Activated gamma-delta T cell (primary cell): ENCODE measurements at regions not wholly inside any gene's neighbourhood (a gene's known extent, or its start where the extent isn't known, plus 50 kb on each side); places are given as distances from the start of the nearest gene placed in this dataset.

Source experiments
- DNase-seq: peaks from one replicate; lab custom pipeline; 2025; lab: John Stamatoyannopoulos, UW

DNA sequence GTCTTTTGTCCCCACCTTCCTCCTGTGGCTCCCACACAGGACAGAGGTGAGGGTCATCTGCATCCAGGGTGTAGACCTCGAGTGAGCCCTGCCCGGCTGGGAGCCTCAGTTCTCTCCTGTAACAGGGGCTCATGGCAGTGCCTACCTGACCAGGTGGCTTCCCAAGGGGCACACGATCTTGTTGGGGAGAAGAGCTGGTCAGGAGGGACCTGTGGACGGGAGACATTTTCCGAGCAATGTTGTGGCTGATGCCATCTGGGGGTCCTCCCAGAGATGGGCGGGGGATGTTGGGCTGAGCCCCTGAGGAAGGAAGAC lies 51.9 kb downstream of the CEBPB start:
- no peak for DNase-seq

DNA sequence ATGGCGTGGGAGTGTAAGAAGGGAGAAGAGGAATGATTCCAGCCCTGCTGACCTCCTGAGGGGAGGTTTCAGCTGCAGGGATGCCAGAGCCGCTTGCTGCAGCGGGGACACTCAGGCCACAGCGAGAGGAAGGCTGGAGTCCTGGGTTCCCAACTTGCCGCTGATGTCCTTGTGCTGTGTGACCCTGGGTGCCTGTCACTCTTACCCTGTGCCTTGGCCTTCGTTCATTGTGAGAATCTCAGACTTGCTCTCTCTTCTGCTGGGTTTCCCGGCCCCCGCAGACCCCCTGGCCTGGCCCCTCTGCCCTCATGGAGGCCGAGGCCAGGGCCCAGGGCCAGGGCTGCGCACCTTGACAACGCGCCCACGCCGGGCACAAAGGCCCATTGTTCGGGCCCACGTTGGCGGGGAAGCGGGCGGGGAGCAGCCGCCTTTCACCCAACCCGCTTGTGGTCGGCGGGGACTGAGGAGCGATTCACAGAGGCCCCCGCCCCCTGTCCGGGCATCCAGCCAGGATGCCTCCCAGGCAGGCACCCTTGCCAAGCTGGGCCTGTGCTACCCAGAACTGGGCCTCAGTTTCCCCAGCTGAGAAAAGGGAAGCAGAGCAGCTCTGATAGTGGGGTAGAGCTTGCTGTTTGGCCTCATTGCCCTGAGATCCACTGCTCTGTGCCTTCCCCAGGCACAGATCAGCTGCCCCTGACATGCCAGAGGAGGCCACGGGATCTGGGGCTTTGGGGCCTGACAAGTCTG lies 52.4 kb downstream of the CEBPB start:
- DNase-seq = no peak

DNA sequence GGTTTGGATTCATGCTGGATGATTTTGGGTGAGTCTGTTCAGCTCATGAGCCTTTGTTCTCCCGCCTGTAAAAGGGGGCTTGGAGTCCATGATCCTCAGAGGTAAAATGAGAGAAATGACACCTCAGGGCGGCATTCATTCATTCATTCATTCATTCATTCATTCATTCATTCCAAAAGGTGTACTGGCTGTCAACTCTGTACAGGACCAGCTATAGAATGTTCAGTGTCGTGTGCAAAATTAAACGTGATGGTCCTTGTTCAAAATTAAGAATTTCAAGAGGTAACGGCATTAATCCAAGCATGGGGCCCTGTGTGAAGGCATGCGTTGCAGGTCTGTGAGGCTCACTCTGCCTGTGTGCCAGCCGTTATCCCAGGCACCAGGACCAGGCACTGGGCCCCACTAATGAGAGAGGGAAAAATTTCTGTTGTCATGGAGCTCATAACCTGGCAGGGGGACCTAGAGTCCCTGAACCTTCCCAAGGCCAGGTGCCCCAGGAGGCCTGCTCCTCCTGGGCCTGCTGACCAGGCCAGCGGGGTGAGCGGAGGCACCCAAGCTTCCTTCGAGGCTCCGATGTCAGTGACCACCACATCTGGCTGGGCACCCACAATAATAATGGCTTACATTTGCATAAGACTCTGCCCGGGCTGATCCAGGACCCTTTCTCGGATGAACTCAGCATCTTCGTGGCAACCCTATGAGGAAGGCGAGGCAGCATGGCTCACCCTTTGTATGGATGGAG lies 53.2 kb downstream of the CEBPB start:
- DNase-seq = no peak

DNA sequence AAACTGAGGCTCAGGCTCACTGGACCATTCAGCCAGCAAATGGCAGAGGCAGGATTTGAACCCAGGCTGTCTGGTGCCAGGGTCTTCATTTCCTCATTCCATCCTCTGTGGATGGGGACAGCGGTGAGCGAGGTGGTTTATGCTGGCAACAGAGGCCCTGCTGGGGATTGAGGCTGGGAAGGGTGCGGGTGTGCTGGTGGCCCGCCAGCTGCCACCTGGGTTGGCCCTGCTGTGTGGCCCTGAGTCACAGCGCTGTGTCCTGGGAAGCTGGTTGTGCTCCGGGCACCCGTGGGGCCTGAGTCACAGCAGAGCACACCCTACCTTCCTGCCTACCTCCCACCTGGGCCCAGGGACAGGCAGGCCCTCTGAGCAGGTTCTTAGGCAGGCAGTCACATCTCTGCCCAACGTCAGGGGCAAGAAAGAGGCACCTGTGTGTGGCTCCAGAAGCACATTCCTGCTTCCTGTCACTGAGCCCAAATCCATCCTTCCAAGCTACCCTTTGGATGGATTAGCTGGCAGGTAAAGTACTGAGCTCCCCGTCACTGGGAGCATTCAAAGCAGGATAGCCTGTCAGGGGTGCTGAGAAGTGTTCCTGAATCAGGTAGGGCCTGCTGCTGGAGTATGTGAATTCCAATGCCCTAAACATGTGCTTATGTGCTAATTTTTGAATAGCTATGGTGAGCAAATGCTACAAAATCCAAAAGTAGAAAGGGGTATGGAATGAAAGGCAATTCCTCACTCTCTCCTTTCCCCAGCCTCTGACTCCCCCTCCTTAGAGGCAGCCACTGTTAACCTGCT lies 53.9 kb downstream of the CEBPB start:
- DNase-seq = no peak

DNA sequence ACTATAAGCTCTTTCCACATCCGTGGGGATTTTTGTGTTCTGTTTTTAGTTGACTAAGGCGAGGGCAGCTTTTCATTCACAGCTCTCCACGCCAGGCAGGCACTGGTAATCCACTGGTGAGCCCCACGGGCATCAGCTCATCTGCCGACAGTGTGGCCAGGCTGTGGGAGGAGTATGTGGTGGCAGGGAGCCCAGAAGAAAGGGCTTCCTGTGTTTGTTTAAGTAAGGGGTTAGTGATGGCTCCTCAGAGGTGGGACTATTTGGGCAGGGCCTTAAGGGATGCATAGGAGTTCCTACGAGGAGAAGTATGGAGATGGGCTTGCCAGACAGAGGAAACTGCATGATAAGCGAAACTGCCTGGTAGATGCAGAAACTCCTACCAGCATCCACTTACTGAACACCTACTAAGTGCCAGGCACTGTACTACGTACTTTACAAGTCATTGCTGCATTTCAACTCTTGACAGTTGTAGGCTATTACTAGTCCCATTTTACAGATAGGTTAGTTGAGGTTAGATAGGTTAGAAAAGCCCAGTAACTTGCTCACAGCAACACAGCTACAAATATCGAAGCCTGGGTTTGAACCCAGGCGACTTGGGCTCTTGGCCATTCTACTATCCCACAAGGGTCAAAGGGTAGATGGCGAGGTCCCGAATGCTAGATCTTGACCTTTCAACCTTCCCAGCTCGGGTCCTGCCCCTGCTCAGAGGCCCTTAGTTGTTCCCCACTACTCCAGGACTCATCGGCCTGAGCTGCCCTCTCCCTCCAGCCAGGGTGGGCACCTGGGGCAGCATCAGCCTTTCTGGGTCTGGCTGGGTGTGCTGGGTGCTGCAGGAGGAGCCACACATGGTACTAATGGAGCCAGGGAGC lies 55.1 kb downstream of the CEBPB start:
- no peak for DNase-seq

DNA sequence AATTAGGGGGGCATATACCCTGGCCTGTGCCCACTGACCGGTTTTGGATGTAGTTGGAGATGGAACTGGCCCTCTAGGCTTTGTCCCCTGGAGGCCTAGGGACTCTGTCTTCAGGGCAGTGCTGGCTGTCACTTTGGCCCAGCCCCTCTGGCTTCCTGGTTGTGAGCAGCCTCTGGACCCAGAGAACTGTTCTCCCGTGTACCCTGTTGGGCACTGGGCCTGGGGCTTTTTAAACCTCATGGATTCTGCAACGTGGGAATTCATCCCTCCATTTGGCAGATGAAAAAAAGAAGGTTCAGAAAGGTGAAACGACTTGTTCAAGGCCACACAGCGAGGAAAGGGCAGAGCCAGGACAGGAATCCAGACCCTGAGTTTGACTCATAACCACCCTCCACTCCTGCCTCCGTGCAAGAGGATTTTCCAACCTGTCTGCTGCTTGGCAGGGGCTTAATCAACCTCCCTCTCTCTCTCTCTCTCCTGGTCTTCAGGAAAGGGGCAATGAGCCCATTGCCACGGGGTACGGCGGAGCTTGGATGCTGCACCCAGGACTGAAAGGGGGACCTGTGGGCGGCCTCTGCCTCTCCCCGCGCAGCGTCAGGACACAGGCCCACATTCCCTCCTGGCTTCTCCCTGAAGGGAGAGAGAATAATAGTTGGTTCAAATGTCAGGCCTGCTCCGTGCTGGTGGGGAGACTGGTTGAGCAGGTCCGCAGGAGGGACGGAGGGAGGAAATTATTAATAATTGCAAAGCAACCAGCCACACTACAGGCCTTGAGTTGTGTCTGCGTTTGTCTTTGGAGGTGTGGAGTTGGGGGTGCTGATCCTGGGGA lies 56.0 kb downstream of the CEBPB start:
- DNase-seq = no peak

DNA sequence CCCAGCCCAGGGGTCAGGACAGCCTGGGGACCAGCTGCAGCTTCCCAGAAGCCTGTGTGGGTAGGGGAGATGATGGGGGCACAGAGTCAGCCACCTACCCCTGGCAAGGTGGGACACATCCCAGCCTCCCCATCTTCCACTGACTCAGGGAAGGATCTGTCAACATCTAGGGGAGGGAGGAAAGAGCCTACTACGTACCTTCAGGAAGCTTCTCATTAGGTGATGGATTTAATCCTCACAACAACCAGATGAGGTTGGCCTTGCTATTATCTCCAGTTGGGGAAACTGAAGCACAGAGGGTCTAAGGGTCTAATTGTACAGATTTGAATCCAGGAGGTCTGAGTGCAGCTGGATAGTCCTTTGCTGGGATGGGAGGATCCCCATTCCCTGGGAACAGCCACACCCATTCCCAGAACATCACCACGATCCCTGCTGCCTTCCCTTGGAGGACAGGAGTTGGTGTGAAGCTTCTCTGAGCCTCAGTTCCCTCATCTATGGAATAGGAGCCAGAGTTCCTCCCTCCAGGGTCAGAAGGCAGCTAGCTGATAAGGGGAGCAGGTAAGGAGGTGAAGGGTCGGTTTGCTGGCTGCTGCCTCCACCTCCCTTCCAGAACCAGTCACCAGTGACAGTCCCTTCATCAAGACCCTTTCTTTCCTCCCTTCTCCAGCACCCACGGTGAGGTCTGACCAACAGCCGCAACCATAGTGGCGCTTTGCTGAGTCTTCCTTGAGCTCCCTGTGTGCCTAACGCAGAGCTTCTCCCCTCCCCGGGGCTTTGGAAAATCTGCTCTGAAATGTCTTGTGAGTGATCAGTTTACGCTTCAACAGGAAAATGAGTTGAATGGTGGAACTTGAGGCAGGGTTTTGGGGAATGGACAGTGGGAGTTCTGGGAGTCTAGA lies 56.8 kb downstream of the CEBPB start:
- no peak for DNase-seq

DNA sequence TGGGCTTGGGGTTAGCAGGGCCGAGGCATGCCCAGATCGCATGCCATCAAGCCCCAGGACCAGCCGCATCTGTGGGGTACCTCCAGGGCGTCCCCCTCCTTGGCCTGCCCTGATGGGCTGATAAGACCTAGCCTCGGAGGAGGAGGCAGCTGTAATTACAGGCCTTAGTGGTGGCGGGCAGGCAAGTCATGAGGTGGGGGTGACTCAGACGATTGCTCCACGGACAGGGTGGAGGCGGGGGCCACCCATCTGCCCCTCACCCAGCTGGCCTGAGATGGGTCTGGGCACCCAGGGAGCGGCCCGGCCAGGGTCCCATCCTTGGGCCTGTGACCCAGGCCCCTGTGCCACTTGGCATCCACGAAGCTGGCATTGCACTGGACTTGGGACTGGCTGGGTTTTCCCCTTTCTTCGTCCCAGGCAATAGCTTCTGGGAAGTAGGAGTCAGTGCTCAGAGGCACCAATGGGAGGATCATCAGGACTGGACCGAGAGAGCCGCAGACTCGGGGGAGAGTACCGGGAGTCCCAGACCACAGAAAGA lies 57.5 kb downstream of the CEBPB start:
- no peak for DNase-seq

DNA sequence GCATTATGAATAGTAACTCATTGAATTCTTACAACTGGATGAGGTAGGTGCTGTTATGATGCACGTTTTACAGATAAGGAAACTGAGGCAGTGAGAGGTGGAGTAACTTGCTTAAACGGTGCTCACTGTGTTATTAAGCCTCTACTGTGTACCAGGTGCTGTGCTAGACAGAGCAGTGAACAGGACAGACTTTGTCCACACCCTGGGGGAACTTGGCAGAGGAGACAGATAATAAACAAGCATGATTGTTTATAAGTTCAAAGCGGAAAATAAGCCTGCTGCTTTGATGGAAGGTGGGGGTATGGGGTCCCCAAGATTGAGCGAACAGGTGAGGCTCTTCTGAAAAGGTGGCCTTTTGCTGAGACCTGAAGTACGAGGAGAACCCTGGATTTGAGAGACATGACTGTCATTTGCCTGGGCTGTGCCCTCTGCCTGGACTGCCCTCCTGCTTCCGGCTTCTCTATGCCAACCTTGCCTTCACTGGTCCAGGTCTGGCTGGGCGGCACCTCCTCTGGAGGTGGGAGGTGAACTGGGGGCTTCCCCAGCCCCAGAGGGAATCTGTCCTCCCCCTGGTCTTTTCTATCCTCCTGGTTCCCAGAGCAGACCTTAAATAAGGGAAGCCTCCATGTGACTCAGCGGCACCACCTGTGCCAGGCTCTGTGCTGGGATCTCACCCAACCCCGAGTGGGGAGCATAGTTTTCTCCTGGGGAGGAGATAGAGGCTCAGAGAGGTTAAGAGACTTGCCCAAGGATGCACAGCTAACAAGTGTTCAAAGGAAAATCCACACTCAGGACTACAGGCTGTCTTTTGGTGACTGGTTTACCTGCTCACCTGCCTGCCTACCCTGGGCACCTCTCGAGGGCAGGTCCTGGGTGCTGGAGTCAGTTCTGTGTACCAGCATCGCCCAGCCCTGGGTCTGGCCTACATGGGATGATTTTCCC lies 59.1 kb downstream of the CEBPB start:
- no peak for DNase-seq

DNA sequence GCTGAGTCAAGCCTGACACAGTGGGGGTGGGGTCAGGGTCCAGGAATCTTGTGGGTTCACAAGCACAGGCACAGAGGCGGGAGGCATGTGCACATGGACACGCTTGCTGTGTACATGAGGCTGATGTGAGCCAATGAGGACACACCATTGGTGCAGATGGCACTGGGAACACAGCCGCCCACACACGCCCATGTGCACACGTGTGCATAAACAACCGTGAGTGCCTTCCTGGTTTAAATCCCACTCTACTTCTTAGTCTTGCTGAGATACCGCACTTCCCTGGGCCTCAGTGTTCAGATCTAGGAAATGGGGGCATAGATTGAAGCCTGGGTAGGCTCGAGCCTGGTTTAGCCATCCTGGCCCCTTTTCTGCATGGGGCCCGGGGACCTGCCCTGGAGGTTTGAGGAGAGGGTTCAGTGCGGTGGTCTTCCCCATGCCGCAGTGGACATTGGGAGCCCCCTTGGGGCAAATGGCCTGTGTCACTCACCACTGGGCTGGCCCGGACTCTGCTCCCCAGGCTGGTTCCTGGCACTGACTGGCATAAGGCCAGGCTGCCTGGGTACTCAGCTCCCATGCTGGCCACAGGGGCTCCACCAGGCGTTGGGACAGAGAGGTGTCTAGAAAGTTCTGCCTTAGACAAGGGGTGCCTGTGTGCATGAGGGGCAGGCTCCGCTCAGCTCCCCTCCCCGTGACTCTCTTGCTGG lies 60.2 kb downstream of the CEBPB start:
- no peak for DNase-seq

DNA sequence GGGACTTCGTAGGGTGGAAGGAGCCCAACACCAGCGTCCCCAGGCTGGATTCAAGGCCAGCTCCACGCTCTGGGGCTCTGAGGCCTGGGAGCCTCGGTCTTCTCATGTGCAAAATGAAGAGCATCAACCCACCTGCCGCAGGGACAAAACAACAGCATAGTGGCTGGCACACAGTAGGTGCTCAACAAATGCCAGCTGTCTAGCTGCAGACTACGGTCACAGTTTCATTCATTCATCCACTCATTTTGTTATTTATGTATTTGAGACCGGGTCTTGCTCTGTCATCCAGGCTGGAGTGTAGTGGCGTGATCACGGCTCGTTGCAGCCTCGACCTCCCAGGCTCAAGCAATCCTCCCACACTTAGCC lies 60.7 kb downstream of the CEBPB start:
- DNase-seq = no peak

DNA sequence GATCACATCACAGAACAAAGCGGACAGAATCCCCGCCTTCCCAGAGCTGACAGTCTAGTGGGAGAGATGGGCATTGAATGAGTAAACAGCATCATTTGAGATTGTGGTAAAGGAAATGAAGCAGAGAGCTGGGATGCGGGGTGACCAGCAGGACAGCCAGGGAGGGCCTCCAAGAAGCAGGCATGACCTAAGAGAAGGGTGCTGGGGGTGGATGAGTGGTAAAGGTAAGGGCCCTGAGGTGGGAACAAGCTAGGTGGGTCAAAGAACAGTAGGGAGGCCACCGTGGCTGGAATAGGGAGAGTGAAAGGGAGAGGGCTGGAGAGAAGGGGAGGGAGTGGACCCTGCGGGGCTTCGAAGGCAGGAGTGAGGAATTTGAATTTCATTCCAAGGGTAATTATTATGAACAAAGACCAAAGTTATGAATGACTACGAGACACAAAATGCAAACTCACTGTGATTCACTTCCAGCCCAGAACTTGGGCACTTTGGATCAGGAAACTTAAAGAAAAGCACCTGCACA lies 61.4 kb downstream of the CEBPB start:
- DNase-seq = no peak

DNA sequence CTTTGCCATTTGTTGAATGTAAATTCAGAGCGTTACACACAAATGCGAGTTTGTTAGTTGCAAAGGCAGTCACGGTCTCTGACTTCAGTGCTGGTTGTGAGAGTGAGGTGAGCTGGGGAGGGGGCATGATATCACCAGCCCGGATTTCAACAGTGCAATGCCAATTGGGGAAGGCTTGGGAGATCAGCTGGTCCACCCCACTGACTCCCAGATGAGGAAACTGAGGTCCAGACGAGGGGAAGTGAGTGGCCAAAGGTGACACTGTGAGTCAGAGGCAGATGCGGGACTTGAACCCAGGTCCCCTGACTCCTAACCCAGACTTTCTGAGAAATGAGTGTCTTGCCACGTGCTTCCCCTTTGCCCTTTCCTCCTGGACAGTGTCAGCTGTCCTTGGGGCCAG lies 62.1 kb downstream of the CEBPB start:
- no peak for DNase-seq

DNA sequence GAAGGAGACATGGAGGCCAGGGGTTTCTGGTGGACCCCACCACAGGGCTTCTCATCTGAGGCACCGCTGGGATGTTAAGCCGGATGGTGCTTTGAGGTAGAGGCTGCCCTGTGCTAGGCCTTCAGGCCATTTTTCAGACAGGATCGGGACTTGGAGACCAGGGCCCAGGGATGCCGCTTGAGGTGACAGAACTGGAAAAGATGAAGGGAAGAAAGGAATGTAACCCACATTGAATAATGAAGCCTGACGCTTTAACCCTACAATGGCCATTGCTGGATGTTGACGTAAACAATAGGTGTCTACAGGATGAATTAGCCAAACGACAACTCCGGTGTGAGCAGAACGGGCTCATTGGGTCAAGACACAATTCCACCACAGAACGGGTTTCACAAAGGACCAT lies 62.5 kb downstream of the CEBPB start:
- DNase-seq = no peak

DNA sequence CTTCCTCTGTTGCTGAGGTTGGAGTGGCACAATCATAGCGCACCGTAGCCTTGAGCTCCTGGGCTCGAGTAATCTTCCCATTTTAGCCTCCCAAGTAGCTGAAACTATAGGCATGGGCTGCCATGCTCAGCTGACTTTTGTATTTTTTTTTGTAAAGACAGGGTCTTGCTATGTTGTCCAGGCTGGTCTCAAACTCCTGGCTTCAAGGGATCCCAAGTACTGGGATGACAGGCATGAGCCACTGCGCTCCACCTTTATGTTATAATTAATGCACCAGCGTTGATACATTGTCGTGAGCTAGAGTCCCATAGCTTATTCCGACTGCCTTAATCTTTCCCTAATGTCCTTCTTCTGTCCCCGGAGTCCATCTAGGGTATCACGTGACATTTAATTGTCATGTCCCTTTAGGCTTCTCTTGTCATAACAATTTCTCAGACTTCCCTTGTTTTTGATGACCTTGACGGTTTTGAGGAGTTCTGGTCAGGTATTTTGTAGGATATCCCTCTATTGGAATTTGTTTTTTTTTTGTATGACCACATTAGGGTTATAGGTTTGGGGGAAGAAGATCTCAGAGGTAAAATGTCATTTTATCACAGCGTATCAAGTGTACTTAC lies 63.9 kb downstream of the CEBPB start:
- no peak for DNase-seq

DNA sequence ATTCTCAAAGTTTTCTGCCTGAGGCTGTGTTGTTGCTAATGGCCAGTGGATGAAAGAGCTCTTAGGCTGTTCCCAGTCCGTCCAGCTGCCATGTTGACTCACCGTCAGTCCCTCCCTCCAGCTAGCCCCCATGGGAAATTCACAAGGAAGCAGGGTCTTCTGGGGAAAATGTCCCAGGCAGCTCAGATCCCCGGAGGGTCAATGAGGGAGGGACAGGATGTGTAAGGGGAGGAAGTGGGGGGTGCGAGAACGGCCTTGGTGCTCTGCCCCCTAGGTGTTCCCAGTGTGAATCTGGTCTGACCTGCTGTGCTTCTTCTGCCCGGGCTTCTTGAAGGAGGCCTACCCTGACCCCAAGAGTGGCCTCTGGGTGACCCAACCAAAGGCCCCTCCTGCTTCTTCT lies 65.9 kb downstream of the CEBPB start:
- no peak for DNase-seq

DNA sequence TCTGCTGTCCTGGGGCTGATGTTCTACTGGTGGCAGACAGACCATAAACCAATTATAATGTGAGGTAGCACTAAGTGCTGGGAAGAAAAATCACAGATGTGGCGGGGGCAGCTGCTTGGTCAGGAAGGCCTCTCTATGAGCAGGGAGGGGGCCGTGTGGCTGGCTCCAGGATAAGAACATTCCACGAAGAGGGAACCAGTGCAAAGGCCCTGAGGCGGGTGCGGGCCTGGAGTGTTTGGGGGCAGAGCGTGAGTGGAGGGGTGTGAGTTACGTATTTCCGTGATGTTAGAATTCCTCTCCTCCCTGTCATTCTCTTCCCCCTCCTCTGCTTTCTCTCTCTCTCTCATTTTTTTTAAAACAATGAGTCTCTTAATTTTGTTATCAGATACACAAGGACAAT lies 67.2 kb downstream of the CEBPB start:
- DNase-seq = no peak
